CD14-positive monocyte (primary cell): ENCODE measurements at regions not wholly inside any gene's neighbourhood (a gene's known extent, or its start where the extent isn't known, plus 50 kb on each side); places are given as distances from the start of the nearest gene placed in this dataset.

Experiments
- DNase-seq, 3 donors: peaks; one replicate each; pipeline ENCODE4 v3.0.0-alpha.2; 2011 to 2022
- H2AFZ ChIP-seq: 2 replicates; pipeline ENCODE4 v1.6.0; 2012; ENCODE audit warnings: mild to moderate bottlenecking, low read depth, low read length, inconsistent platforms; ENCODE audit not compliant: insufficient read depth, poor library complexity, severe bottlenecking
- H3K27ac ChIP-seq, 2 donors: 1 replicate in 1 of 2; 2 replicates in 1 of 2; pipeline ENCODE4 v1.5.1; 2012 to 2013; ENCODE audit warnings: low read length in 2 of 2, control low read depth in 1 of 2, inconsistent platforms in 1 of 2, low read depth in 1 of 2, mild to moderate bottlenecking in 1 of 2
- H3K27me3 ChIP-seq, 2 donors: one replicate each; pipeline versions ENCODE4 v1.6.0 to v1.6.1; 2011 to 2013; ENCODE audit warnings: low read length in 2 of 2; ENCODE audit not compliant: control insufficient read depth in 2 of 2, insufficient read depth in 2 of 2
- H3K36me3 ChIP-seq, 2 donors: replicated peaks in 1 of 2; 1 replicate in 1 of 2; 2 replicates in 1 of 2; pipeline versions ENCODE4 v1.5.1 to v1.6.1; 2012 to 2013; ENCODE audit warnings: low read length in 2 of 2, control low read depth in 1 of 2, inconsistent platforms in 1 of 2, mild to moderate bottlenecking in 1 of 2; ENCODE audit not compliant: insufficient read depth in 2 of 2, control insufficient read depth in 1 of 2
- H3K4me1 ChIP-seq, 2 donors: 1 replicate in 1 of 2; 2 replicates in 1 of 2; pipeline versions ENCODE4 v1.5.1 to v1.6.1; 2012 to 2013; ENCODE audit warnings: low read length in 2 of 2, control low read depth in 1 of 2, inconsistent platforms in 1 of 2, mild to moderate bottlenecking in 1 of 2, moderate library complexity in 1 of 2; ENCODE audit not compliant: insufficient read depth in 2 of 2, control insufficient read depth in 1 of 2
- H3K4me2 ChIP-seq: replicated peaks from 2 replicates; pipeline ENCODE3; 2012; ENCODE audit warnings: low read length, moderate library complexity, mild to moderate bottlenecking; ENCODE audit not compliant: poor library complexity, severe bottlenecking; ENCODE audit errors: extremely low read depth
- H3K4me3 ChIP-seq, 3 experiments: fragments of 200-600 bp in 1 of 3; sonication (generic) in 1 of 3; replicated peaks in 1 of 3; 1 replicate in 2 of 3; 2 replicates in 1 of 3; pipeline ENCODE4 v1.5.1; 2011 to 2013; ENCODE audit warnings: low read length in 3 of 3, mild to moderate bottlenecking in 3 of 3, control low read depth in 2 of 3, low read depth in 2 of 3, inconsistent platforms in 1 of 3, moderate library complexity in 1 of 3
- H3K79me2 ChIP-seq: 2 replicates; pipeline ENCODE4 v1.6.0; 2012; ENCODE audit warnings: mild to moderate bottlenecking, control low read depth, inconsistent platforms, low read length, moderate library complexity; ENCODE audit not compliant: insufficient read depth
- H3K9ac ChIP-seq: 2 replicates; pipeline ENCODE4 v1.6.0; 2017; ENCODE audit warnings: low read length, mild to moderate bottlenecking; ENCODE audit not compliant: insufficient read depth, poor library complexity, severe bottlenecking
- H3K9me3 ChIP-seq, 2 donors: replicated peaks in 1 of 2; 1 replicate in 1 of 2; 2 replicates in 1 of 2; pipeline versions ENCODE4 v1.5.1 to v1.6.1; 2012 to 2013; ENCODE audit warnings: low read length in 2 of 2, control low read depth in 1 of 2; ENCODE audit not compliant: control insufficient read depth in 1 of 2, insufficient read depth in 1 of 2
- H4K20me1 ChIP-seq: 2 replicates; pipeline ENCODE4 v1.6.0; 2012; ENCODE audit warnings: mild to moderate bottlenecking, low read length, control low read depth, moderate library complexity; ENCODE audit not compliant: insufficient read depth
- H3K27ac Mint-ChIP-seq, 7 donors: one replicate each; pipeline ENCODE4 v1.8.0; 2020; ENCODE audit warnings: mild to moderate bottlenecking in 7 of 7, mixed read lengths in 7 of 7, moderate library complexity in 6 of 7, inconsistent platforms in 2 of 7
- H3K27me3 Mint-ChIP-seq, 3 donors: one replicate each; pipeline ENCODE4 v1.8.0; 2021 to 2022; ENCODE audit warnings: low read depth in 3 of 3, mild to moderate bottlenecking in 3 of 3, mixed read lengths in 3 of 3, moderate library complexity in 3 of 3, inconsistent platforms in 1 of 3
- H3K36me3 Mint-ChIP-seq, 2 donors: one replicate each; pipeline ENCODE4 v1.8.0; 2020; ENCODE audit warnings: mixed read lengths in 2 of 2, inconsistent platforms in 1 of 2, mild to moderate bottlenecking in 1 of 2
- H3K4me1 Mint-ChIP-seq: one replicate; pipeline ENCODE4 v1.8.0; 2020; ENCODE audit warnings: mild to moderate bottlenecking, mixed read lengths
- H3K4me3 Mint-ChIP-seq, 2 donors: one replicate each; pipeline ENCODE4 v1.8.0; 2020; ENCODE audit warnings: mild to moderate bottlenecking in 2 of 2, mixed read lengths in 2 of 2, moderate library complexity in 1 of 2
- H3K9me3 Mint-ChIP-seq, 7 donors: one replicate each; pipeline ENCODE4 v1.8.0; 2020 to 2022; ENCODE audit warnings: mixed read lengths in 7 of 7, mild to moderate bottlenecking in 6 of 7, moderate library complexity in 6 of 7, inconsistent platforms in 2 of 7
- CTCF ChIP-seq: fragments of 200-600 bp; IDR thresholded peaks from one replicate; pipeline ENCODE4 v1.8.0; 2022; ENCODE audit warnings: antibody characterized with exemption, mild to moderate bottlenecking
- WGBS: methylation state at CpG from one replicate; pipeline ENCODE4 v1.1.5; 2013; ENCODE audit warnings: missing lambda C conversion rate; ENCODE audit not compliant: insufficient coverage; 5-methylcytosine and 5-hydroxymethylcytosine counted together
- intact Hi-C, 2 donors: fragments of 100-400 bp; cut with micrococcal nuclease; formaldehyde crosslinking; loops; one replicate each; pipeline versions ENCODE4 v1.15.0 to v1.15.1; 2023

GRCh38 chr9:129282731-129283211 is 104.7 kb upstream of the IER5L start:
- intact Hi-C loops = no loop called here
- peaks cover 25% of the 10 kb centered on the region for H3K4me1 Mint-ChIP-seq
- peak overlapping the region; percentile 90 to 98 for H3K4me3 Mint-ChIP-seq
- no peak for TF ChIP-seq CTCF
- DNase-seq = no peak
- peaks cover 25 to 29% of the 10 kb centered on the region in 2 donors for H3K4me1 ChIP-seq
- WGBS = 29% methylated on average over 8 of the region's 15 CpGs
- H3K36me3 Mint-ChIP-seq = peaks cover 17 to 27% of the 10 kb centered on the region in 2 donors
- peak overlapping the region in 6 of 7 donors; percentile 79 to 90 (median 86) for H3K27ac Mint-ChIP-seq
- peaks cover 16 to 24% of the 10 kb centered on the region in 2 donors for H3K36me3 ChIP-seq
- no peaks in the 10 kb centered on the region for H3K9me3 Mint-ChIP-seq
- H3K9me3 ChIP-seq = no peaks in the 10 kb centered on the region
- no peaks in the 10 kb centered on the region for H3K27me3 Mint-ChIP-seq
- H3K4me3 ChIP-seq = peak overlapping the region; percentile 80 to 94 (median 89)
- peak overlapping the region; percentile 11 to 88 for H3K27ac ChIP-seq
- no peaks in the 10 kb centered on the region for H3K27me3 ChIP-seq
- peak overlapping the region; percentile 87 for H2AFZ ChIP-seq
- H3K4me2 ChIP-seq = peak overlapping the region; percentile 98
- H3K9ac ChIP-seq = peak overlapping the region; percentile 72
- H4K20me1 ChIP-seq = peaks cover 23% of the 10 kb centered on the region
- peaks cover 26% of the 10 kb centered on the region for H3K79me2 ChIP-seq

- Histone ChIP-seq H3K27ac (peak overlapping the region; percentile 11 to 88), H3K4me2 (peak overlapping the region; percentile 98), H3K36me3 (peaks cover 16 to 24% of the 10 kb centered on the region in 2 donors), H3K9me3 (no peaks in the 10 kb centered on the region), H4K20me1 (peaks cover 23% of the 10 kb centered on the region), H3K4me1 (peaks cover 25 to 29% of the 10 kb centered on the region in 2 donors), H3K27me3 (no peaks in the 10 kb centered on the region), H2AFZ (peak overlapping the region; percentile 87), H3K79me2 (peaks cover 26% of the 10 kb centered on the region), H3K4me3 (peak overlapping the region; percentile 80 to 94 (median 89)), H3K9ac (peak overlapping the region; percentile 72)
- H3K36me3 Mint-ChIP-seq = peaks cover 17 to 27% of the 10 kb centered on the region in 2 donors
- TF ChIP-seq CTCF = no peak
- H3K4me1 Mint-ChIP-seq = peaks cover 25% of the 10 kb centered on the region
- no peaks in the 10 kb centered on the region for H3K9me3 Mint-ChIP-seq
- DNase-seq = peak; percentile 27 to 65 (median 50)
- peak overlapping the region; percentile 79 to 90 (median 84) for H3K27ac Mint-ChIP-seq
- intact Hi-C loops = no loop called here
- WGBS = 0% methylated on average over 8 of the region's 12 CpGs
- H3K27me3 Mint-ChIP-seq = peaks cover 0 to 2% (median under 1%) of the 10 kb centered on the region in 3 donors
- peak overlapping the region; percentile 90 to 98 for H3K4me3 Mint-ChIP-seq
These were observed 104.2 kb upstream of the IER5L start for GRCh38 chr9:129282272-129282671.
